MCF 10A (cell line): ENCODE measurements at regions not wholly inside any gene's neighbourhood (a gene's known extent, or its start where the extent isn't known, plus 50 kb on each side); places are given as distances from the start of the nearest gene placed in this dataset.

Experiments used
- BruUV-seq: library from RNA; stranded (reverse); fragments of 400-500 nt; replicated peaks from 2 replicates; lab custom pipeline; 2021; lab: Mats Ljungman, UMichigan
- CTCF ChIA-PET: fragments of 300-600 bp; sonication (Branson Sonifier 250); formaldehyde crosslinking; extraction: SDS; loops from one replicate; lab custom pipeline; 2021; ENCODE audit warnings: antibody characterized with exemption, inconsistent platforms; lab: Yijun Ruan, JAX
- POLR2A ChIA-PET: fragments of 300-600, 350-650 bp; sonication (Branson Sonifier 250); formaldehyde crosslinking; extraction: SDS; loops from one replicate; lab custom pipeline; 2020; ENCODE audit warnings: antibody characterized with exemption, inconsistent platforms; lab: Yijun Ruan, JAX
- DNase-seq: peaks from one replicate; pipeline ENCODE4 v3.0.0-alpha.2; 2018; ENCODE audit not compliant: unreplicated experiment
- H3K27ac Mint-ChIP-seq: one replicate; pipeline ENCODE4 v1.8.0; 2022; ENCODE audit warnings: mild to moderate bottlenecking, low read depth, mixed read lengths; ENCODE audit not compliant: unreplicated experiment
- H3K27me3 Mint-ChIP-seq: one replicate; pipeline ENCODE4 v1.8.0; 2022; ENCODE audit warnings: mixed read lengths; ENCODE audit not compliant: insufficient read depth, unreplicated experiment
- H3K36me3 Mint-ChIP-seq: one replicate; pipeline ENCODE4 v1.8.0; 2022; ENCODE audit warnings: mild to moderate bottlenecking, moderate library complexity, mixed read lengths; ENCODE audit not compliant: insufficient read depth, unreplicated experiment
- H3K4me1 Mint-ChIP-seq: one replicate; pipeline ENCODE4 v1.8.0; 2022; ENCODE audit warnings: mixed read lengths; ENCODE audit not compliant: insufficient read depth, unreplicated experiment
- H3K4me3 Mint-ChIP-seq: one replicate; pipeline ENCODE4 v1.8.0; 2022; ENCODE audit warnings: mild to moderate bottlenecking, moderate library complexity, mixed read lengths; ENCODE audit not compliant: unreplicated experiment
- H3K9me3 Mint-ChIP-seq: one replicate; pipeline ENCODE4 v1.8.0; 2022; ENCODE audit warnings: mixed read lengths; ENCODE audit not compliant: unreplicated experiment
- intact Hi-C: fragments of 100-400 bp; cut with micrococcal nuclease; formaldehyde crosslinking; loops from 2 replicates; pipeline ENCODE4 v1.14.1; 2022
- TF ChIP-seq, protein P1 (sequence below): fragments of 200-600 bp; IDR thresholded peaks from one replicate; pipeline ENCODE4 v1.8.0; 2022; ENCODE audit warnings: antibody characterized with exemption, mild to moderate bottlenecking; ENCODE audit not compliant: unreplicated experiment

DNA sequence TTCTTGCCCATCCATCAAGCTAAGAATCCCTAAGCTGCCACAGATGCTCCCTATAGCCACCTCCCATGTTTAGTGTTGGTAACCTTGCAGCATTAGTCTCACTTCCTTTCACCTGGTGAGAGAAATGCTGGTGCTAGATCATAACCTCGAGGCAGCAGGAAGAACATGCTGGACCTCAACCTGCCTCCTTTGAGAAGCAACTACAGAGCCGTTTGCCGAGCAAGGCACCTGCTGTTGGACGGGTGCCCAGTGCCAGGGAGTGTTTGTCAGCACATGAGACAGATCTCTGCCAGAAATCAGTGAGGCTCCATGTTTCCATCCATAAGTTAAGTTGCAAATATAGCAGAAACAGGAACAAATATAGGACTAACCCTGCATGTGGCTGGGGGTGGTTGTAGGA lies 955.7 kb downstream of the TUSC7 start:
- TF ChIP-seq, protein P1, sequence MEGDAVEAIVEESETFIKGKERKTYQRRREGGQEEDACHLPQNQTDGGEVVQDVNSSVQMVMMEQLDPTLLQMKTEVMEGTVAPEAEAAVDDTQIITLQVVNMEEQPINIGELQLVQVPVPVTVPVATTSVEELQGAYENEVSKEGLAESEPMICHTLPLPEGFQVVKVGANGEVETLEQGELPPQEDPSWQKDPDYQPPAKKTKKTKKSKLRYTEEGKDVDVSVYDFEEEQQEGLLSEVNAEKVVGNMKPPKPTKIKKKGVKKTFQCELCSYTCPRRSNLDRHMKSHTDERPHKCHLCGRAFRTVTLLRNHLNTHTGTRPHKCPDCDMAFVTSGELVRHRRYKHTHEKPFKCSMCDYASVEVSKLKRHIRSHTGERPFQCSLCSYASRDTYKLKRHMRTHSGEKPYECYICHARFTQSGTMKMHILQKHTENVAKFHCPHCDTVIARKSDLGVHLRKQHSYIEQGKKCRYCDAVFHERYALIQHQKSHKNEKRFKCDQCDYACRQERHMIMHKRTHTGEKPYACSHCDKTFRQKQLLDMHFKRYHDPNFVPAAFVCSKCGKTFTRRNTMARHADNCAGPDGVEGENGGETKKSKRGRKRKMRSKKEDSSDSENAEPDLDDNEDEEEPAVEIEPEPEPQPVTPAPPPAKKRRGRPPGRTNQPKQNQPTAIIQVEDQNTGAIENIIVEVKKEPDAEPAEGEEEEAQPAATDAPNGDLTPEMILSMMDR: no peak
- Mint-ChIP-seq H3K4me1 (peaks cover 21% of the 10 kb centered on the region), H3K36me3 (no peaks in the 10 kb centered on the region), H3K9me3 (no peaks in the 10 kb centered on the region), H3K27me3 (no peaks in the 10 kb centered on the region), H3K4me3 (no peak overlapping the region), H3K27ac (no peak overlapping the region)
- BruUV-seq: no TSS peak
- intact Hi-C loops: no loop called here
- CTCF ChIA-PET: interaction anchor here (1.0 kb wide), 1 partner anchor 22 kb away, joined by 3 read pairs; no protein-coding TSS in a partner anchor
- POLR2A ChIA-PET: no interaction called here
- DNase-seq: peak; percentile 35

DNA sequence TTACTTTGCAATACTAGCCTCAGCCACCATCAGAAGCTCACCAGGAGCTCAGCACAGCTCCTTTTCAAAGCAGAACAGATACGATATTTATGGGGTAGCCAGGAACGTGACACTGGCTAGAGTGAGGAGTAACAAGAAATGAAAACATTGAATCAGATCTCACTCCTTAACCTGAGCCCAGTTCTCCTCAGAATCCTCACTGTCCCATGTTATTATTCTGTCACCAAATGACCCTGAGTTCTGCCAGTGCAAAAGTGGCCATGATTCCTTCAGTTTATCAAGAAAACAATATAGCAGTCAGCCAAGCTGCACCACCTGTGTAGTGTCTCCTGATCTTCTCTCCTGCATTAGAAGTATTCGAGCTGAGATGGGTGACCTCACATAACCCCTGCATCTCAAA lies 956.7 kb downstream of the TUSC7 start:
- no peaks in the 10 kb centered on the region for H3K9me3 Mint-ChIP-seq
- BruUV-seq: no TSS peak
- no peaks in the 10 kb centered on the region for H3K27me3 Mint-ChIP-seq
- POLR2A ChIA-PET: no interaction called here
- H3K4me1 Mint-ChIP-seq: peaks cover 15% of the 10 kb centered on the region
- intact Hi-C loops: no loop called here
- TF ChIP-seq, protein P1: no peak
- DNase-seq: no peak
- CTCF ChIA-PET: interaction anchor here (0.6 to 1.0 kb wide), 4 partner anchors 13 to 909 kb away, joined by 3 to 5 read pairs (median 3); no protein-coding TSS in a partner anchor
- H3K27ac Mint-ChIP-seq: no peak overlapping the region
- no peaks in the 10 kb centered on the region for H3K36me3 Mint-ChIP-seq
- no peak overlapping the region for H3K4me3 Mint-ChIP-seq

DNA sequence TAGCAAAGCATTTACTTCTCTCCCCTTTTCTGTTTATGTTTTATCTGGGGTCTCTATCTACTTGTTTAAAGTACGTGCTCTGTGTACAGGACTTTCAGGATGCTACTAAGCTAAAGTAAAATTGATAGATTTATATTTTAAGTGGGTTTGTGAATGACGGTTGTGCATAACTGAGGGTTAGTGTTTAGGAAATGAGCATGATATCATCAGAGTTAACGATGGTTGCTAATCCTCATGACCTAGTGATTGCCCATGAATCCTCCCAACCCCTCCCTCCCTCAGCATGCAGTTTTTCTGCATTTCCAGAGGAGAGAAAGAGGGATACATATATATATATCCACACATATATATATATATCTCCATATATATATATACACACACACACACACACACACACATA lies 957.2 kb downstream of the TUSC7 start:
- Mint-ChIP-seq H3K4me1 (peaks cover 10% of the 10 kb centered on the region), H3K9me3 (no peaks in the 10 kb centered on the region), H3K27ac (no peak overlapping the region), H3K27me3 (no peaks in the 10 kb centered on the region), H3K36me3 (no peaks in the 10 kb centered on the region), H3K4me3 (no peak overlapping the region)
- no peak for DNase-seq
- intact Hi-C loops: no loop called here
- BruUV-seq: no TSS peak
- ChIA-PET CTCF (interaction anchor here (0.6 to 0.8 kb wide), 3 partner anchors 13 to 356 kb away, joined by 3 to 5 read pairs (median 3); no protein-coding TSS in a partner anchor), POLR2A (no interaction called here)
- TF ChIP-seq, protein P1: no peak

DNA sequence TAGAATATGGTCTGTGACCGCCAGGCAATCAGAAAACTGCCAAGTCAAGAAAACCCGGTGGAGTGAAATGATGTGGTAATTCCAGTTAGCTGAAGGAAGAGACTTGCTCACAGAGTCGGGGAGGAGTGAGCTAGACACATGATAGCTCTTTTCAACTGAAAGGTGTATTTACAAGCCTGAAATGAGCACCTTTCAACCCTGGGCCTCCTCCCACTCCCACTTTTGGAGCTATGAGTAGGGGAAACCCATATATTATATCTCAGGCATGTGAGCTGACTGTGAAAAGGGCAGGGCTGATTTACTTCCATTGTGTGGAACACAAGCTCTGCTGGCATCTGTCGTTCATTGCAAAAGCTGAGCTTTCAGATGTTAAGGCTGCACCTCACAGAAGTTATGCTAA lies 960.2 kb downstream of the TUSC7 start:
- H3K27me3 Mint-ChIP-seq: no peaks in the 10 kb centered on the region
- intact Hi-C loops: no loop called here
- H3K9me3 Mint-ChIP-seq: no peaks in the 10 kb centered on the region
- H3K27ac Mint-ChIP-seq: no peak overlapping the region
- ChIA-PET POLR2A (interaction anchor here (1.0 kb wide), 1 partner anchor 9 kb away, joined by 6 read pairs; no protein-coding TSS in a partner anchor), CTCF (interaction anchor here (0.6 kb wide), 1 partner anchor 10 kb away, joined by 3 read pairs; no protein-coding TSS in a partner anchor)
- no peak overlapping the region for H3K4me3 Mint-ChIP-seq
- no peaks in the 10 kb centered on the region for H3K36me3 Mint-ChIP-seq
- DNase-seq: no peak
- H3K4me1 Mint-ChIP-seq: peaks cover 8% of the 10 kb centered on the region
- no TSS peak for BruUV-seq
- TF ChIP-seq, protein P1: no peak
